ENCODE measurements at regions not wholly inside any gene's neighbourhood (a gene's known extent, or its start where the extent isn't known, plus 50 kb on each side); places are given as distances from the start of the nearest gene placed in this dataset.
"Not testable (repeated sequence)": the region's sequence is repeated elsewhere in the genome, so short reads cannot be mapped to it uniquely, and the experiment has no call there.

DNA sequence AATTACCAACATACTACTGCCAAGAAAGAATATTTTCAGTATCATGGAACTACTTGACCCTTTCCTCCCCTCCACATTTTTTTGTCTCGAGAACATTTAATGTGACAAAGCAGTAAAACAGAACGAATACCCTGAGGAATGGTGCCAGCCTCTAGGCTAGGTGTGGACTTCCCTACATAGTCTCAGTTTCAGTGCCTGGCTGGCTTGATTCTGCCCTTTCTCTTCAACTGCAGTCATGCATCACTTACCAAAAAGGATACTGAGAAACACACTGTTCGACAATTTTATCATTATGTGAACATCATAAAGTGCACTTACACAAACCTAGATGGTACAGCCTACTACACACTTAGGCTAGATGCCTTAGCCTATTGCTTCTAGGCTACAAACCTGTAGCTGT, 305.3 kb upstream of the HNRNPA3 start:
- in situ Hi-C loops (cut with HindIII; ENCODE audit: low sequenced_read_pairs) = no loop called here
- no peak for TF ChIP-seq CTCF (IDR thresholded peaks at IDR 0.05; ENCODE audit: low read depth, low read length, missing control alignments)
- H3K4me3 ChIP-seq (ENCODE audit: low read depth, low read length) = no peak overlapping the region
- DNase-seq (ENCODE audit: low read depth) = no peak

DNA sequence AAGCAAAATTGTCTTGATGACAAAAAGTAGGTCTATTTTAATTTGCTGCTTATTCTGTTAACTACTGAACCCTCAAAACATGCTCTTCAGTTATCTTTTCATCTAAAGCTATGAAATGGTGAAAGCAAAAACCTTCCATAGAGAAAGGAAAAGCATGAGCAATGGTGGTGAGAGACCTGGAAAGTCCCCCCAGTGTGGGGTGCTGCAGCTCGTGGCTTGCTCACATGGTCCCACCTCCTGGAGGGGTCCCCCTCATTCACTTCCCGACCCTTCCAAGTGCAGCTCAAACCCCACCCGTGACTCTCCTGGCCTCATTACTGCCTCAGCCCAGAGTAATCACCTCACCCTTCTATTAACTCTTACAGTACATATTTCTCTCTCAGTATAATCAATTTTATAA, 301.8 kb upstream of the HNRNPA3 start:
- no peak for TF ChIP-seq CTCF (IDR thresholded peaks at IDR 0.05; ENCODE audit: low read depth, low read length, missing control alignments)
- no peak for DNase-seq (ENCODE audit: low read depth)
- no peak overlapping the region for H3K4me3 ChIP-seq (ENCODE audit: low read depth, low read length)
- in situ Hi-C loops (cut with HindIII; ENCODE audit: low sequenced_read_pairs) = no loop called here

GRCh38 chr2:176913955-176914354, 298.6 kb upstream of the HNRNPA3 start:
- in situ Hi-C loops (cut with HindIII; ENCODE audit: low sequenced_read_pairs) = no loop called here
- H3K4me3 ChIP-seq (ENCODE audit: low read depth, low read length) = no peak overlapping the region
- no peak for DNase-seq (ENCODE audit: low read depth)
- no peak for TF ChIP-seq CTCF (IDR thresholded peaks at IDR 0.05; ENCODE audit: low read depth, low read length, missing control alignments)

GRCh38 chr2:176914371-176914770, 298.2 kb upstream of the HNRNPA3 start:
- H3K4me3 ChIP-seq (ENCODE audit: low read depth, low read length) = no peak overlapping the region
- in situ Hi-C loops (cut with HindIII; ENCODE audit: low sequenced_read_pairs) = no loop called here
- no peak for DNase-seq (ENCODE audit: low read depth)
- no peak for TF ChIP-seq CTCF (IDR thresholded peaks at IDR 0.05; ENCODE audit: low read depth, low read length, missing control alignments)

- H3K4me3 ChIP-seq (ENCODE audit: low read depth, low read length); DNase-seq (ENCODE audit: low read depth); in situ Hi-C loops (cut with HindIII; ENCODE audit: low sequenced_read_pairs): not testable (repeated sequence)
Measured at GRCh38 chr2:176922545-176922944, 290.0 kb upstream of the HNRNPA3 start.

DNA sequence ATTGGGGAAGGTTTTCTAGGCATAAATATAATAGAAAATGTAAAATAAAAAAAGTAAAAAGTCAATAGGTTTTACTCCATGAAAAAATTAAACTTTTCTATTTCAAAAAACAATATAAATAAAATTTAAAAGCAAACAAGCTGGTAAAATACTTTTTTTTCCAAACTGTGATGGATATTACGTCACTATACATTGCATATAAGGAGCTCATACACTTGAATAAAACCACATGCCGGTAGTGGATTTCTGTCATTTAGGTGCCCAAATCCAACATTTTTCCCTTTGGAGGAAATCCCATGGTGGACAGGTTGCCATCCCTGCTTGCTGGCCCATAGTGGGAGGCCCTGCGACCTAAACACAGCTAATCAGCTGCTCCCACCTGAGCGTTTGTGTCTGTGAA, 289.4 kb upstream of the HNRNPA3 start:
- in situ Hi-C loops (cut with HindIII; ENCODE audit: low sequenced_read_pairs) = no loop called here
- TF ChIP-seq CTCF (IDR thresholded peaks at IDR 0.05; ENCODE audit: low read depth, low read length, missing control alignments) = no peak
- no peak for DNase-seq (ENCODE audit: low read depth)
- H3K4me3 ChIP-seq (ENCODE audit: low read depth, low read length) = no peak overlapping the region

DNA sequence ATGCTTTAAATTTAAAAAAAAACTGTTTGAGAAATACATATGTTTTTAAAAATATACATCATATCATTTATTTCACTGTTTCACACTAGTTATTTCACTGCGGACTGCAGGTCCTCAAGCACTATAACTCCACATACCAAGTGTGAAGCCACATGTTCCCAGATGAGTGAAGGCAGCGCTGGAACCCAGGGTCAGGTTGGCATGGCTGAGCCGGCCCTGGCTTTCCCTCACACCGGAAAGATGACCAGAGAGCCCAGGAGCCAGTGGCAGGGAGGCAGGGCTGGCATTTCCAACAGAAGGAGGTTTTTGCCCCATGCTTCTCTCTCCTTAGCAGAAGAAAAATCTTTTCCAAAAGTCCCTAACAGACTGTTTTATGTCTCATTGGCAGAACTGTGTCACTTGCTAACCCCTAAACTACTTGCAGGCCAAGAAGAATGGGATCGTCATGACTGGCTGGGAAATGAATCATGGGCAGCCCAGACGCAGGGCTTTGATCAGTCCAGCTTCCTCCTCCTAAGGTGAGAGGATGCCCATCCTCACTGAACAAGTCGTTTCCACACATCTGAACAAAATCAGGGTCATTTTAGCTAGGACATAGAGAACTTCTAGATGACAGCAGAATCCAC, 287.6 kb upstream of the HNRNPA3 start:
- no peak for TF ChIP-seq CTCF (IDR thresholded peaks at IDR 0.05; ENCODE audit: low read depth, low read length, missing control alignments)
- in situ Hi-C loops (cut with HindIII; ENCODE audit: low sequenced_read_pairs) = no loop called here
- H3K4me3 ChIP-seq (ENCODE audit: low read depth, low read length) = no peak overlapping the region
- no peak for DNase-seq (ENCODE audit: low read depth)

Measured in astrocyte of the cerebellum (primary cell).